SK-N-MC (cell line): ENCODE measurements at regions not wholly inside any gene's neighbourhood (a gene's known extent, or its start where the extent isn't known, plus 50 kb on each side); places are given as distances from the start of the nearest gene placed in this dataset.

Experiments used
- EZH2 ChIP-seq: fragments of 200-600 bp; sonication (generic); IDR thresholded peaks from one replicate; pipeline ENCODE4 v1.6.1; 2017; ENCODE audit warnings: antibody characterized with exemption
- FOXP2 ChIP-seq: optimal IDR thresholded peaks from 2 replicates; pipeline ENCODE3; 2011; ENCODE audit warnings: mild to moderate bottlenecking, moderate library complexity; ENCODE audit not compliant: insufficient read depth; ENCODE audit errors: extremely low read length, control extremely low read depth
- POLR2AphosphoS5 ChIP-seq: IDR thresholded peaks from 2 replicates; pipeline ENCODE4 v1.6.1; 2012; ENCODE audit warnings: mild to moderate bottlenecking, low read depth, low read length, borderline replicate concordance

DNA sequence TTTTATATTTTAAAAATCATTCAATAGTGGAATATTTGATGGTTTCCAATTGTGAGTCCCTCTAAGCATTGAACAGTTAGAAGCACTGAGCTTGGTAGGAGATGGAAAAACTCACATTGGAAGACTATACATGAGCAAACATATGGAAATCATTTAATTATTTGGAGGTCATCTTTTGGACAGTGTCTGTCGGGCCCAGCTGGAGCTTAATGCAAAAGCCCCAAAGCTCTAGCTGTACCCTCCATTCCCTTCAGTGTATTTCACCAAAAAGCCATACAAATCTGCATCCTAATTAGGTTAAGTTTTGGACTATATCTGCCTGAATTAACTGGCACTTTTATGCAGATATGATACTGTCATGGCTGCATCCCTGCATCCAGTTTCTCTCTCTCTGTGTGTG is 365.7 kb downstream of the FLRT2 start:
- TF ChIP-seq EZH2, result no peak
- TF ChIP-seq POLR2AphosphoS5, result no peak
- TF ChIP-seq FOXP2, result no peak
